Parathyroid adenoma (tissue), 2 donors: ENCODE measurements at regions not wholly inside any gene's neighbourhood (a gene's known extent, or its start where the extent isn't known, plus 50 kb on each side); places are given as distances from the start of the nearest gene placed in this dataset.

Experiments
- H2AFZ ChIP-seq: fragments of 300-600 bp; sonication (generic); one replicate; pipeline ENCODE4 v1.7.0; 2017; ENCODE audit warnings: antibody characterized with exemption, mild to moderate bottlenecking
- H3K27ac ChIP-seq: fragments of 300-600 bp; sonication (generic); one replicate; pipeline ENCODE4 v1.7.0; 2017
- H3K27me3 ChIP-seq: fragments of 300-600 bp; sonication (generic); one replicate; pipeline ENCODE4 v1.7.0; 2017; ENCODE audit warnings: low read length; ENCODE audit not compliant: control insufficient read depth, insufficient read depth
- H3K36me3 ChIP-seq: fragments of 300-600 bp; sonication (generic); one replicate; pipeline ENCODE4 v1.7.0; 2017; ENCODE audit warnings: low read length; ENCODE audit not compliant: control insufficient read depth, insufficient read depth
- H3K4me1 ChIP-seq: fragments of 300-600 bp; sonication (generic); one replicate; pipeline ENCODE4 v1.7.0; 2017; ENCODE audit warnings: control low read depth
- H3K4me2 ChIP-seq: fragments of 300-600 bp; sonication (generic); one replicate; pipeline ENCODE4 v1.7.0; 2017; ENCODE audit warnings: low read length
- H3K4me3 ChIP-seq: fragments of 300-600 bp; sonication (generic); one replicate; pipeline ENCODE4 v1.7.0; 2017; ENCODE audit warnings: low read depth, low read length
- H3K79me2 ChIP-seq: fragments of 300-600 bp; sonication (generic); one replicate; pipeline ENCODE4 v1.7.0; 2017; ENCODE audit warnings: control low read depth
- H3K9ac ChIP-seq: fragments of 300-600 bp; sonication (generic); one replicate; pipeline ENCODE4 v1.7.0; 2017; ENCODE audit warnings: mild to moderate bottlenecking
- H3K9me3 ChIP-seq: fragments of 300-600 bp; sonication (generic); one replicate; pipeline ENCODE4 v1.7.0; 2017; ENCODE audit warnings: low read length; ENCODE audit not compliant: control insufficient read depth
- TF ChIP-seq, protein P1 (sequence below): fragments of 300-600 bp; sonication (generic); IDR thresholded peaks from one replicate; pipeline ENCODE4 v1.7.0; 2017; ENCODE audit warnings: antibody characterized with exemption, mild to moderate bottlenecking
- donor health status: primary hyperparathyroidism.

DNA sequence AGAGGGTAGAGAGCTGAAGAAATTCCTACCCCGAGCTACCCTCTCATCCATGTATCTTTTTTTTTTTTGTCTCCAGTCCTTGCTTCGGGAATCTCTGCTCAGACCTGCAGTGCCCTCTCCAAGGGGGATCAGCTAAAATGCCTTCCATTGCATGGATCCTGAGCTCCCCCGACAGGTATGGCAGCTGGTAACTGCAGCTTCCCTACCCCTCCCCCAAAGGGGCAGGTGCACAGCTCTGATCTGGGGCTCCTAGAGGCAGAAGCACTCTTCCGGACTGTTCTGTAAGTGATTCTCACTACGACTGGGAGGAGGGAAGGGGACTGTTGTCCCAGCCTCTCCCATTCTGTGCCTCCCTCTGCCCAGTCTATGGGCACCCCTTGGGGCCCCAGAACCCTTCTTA is 169.6 kb downstream of the MELK start:
- no peaks in the 10 kb centered on the region for H3K9me3 ChIP-seq
- H3K27ac ChIP-seq = no peak overlapping the region
- H3K9ac ChIP-seq = no peak overlapping the region
- peaks cover 6% of the 10 kb centered on the region for H3K27me3 ChIP-seq
- H3K79me2 ChIP-seq = no peaks in the 10 kb centered on the region
- H3K4me2 ChIP-seq = no peak overlapping the region
- TF ChIP-seq, protein P1, sequence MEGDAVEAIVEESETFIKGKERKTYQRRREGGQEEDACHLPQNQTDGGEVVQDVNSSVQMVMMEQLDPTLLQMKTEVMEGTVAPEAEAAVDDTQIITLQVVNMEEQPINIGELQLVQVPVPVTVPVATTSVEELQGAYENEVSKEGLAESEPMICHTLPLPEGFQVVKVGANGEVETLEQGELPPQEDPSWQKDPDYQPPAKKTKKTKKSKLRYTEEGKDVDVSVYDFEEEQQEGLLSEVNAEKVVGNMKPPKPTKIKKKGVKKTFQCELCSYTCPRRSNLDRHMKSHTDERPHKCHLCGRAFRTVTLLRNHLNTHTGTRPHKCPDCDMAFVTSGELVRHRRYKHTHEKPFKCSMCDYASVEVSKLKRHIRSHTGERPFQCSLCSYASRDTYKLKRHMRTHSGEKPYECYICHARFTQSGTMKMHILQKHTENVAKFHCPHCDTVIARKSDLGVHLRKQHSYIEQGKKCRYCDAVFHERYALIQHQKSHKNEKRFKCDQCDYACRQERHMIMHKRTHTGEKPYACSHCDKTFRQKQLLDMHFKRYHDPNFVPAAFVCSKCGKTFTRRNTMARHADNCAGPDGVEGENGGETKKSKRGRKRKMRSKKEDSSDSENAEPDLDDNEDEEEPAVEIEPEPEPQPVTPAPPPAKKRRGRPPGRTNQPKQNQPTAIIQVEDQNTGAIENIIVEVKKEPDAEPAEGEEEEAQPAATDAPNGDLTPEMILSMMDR = no peak
- H3K4me1 ChIP-seq = no peaks in the 10 kb centered on the region
- H2AFZ ChIP-seq = no peak overlapping the region
- H3K36me3 ChIP-seq = no peaks in the 10 kb centered on the region
- H3K4me3 ChIP-seq = no peak overlapping the region

DNA sequence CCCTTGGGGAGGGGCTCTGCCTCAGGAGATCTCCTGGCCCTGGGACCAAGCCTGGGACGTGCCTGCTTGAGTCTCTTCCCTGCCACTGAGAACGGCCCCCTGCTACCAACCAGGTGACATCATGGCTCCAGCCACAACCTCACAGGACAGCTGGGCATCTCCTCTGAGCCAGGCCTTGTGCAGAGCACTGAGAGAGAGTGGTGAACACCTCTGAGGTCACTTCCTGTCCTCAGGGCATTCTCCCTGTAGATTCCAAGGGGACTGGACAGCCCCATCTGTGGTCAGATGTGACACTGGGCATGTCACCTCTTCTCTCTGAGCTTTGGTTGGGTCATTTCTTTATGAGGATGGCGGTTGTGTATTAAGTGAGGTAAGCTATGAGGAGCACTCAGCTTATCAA is 172.0 kb downstream of the MELK start:
- no peak overlapping the region for H3K4me2 ChIP-seq
- no peak overlapping the region for H3K27ac ChIP-seq
- H3K9ac ChIP-seq = no peak overlapping the region
- no peaks in the 10 kb centered on the region for H3K79me2 ChIP-seq
- TF ChIP-seq, protein P1 = no peak
- no peaks in the 10 kb centered on the region for H3K36me3 ChIP-seq
- H3K4me3 ChIP-seq = no peak overlapping the region
- no peaks in the 10 kb centered on the region for H3K9me3 ChIP-seq
- H2AFZ ChIP-seq = no peak overlapping the region
- no peaks in the 10 kb centered on the region for H3K4me1 ChIP-seq
- peaks cover 3% of the 10 kb centered on the region for H3K27me3 ChIP-seq

DNA sequence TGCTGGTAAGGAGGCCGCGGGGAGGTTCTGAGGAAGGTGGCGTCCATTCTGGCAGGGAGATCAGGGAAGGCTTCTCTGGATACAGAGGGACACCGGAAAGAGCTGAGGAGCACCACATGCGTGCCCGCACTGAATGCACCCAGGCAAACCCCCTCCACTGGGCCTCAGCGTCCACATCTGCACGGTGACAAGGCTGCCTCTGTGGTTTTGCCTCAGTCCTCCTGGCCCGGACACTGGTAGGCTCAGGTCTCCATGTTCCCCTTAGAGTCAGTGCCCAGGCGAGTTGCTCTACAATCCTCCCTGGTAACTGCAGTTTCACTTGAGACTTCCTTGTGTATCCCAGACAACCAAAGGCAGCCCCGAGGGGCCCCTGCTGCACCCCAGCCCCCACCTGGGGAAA is 173.3 kb downstream of the MELK start:
- no peak overlapping the region for H2AFZ ChIP-seq
- no peaks in the 10 kb centered on the region for H3K4me1 ChIP-seq
- H3K9me3 ChIP-seq = no peaks in the 10 kb centered on the region
- no peaks in the 10 kb centered on the region for H3K79me2 ChIP-seq
- H3K27ac ChIP-seq = no peak overlapping the region
- H3K4me2 ChIP-seq = no peak overlapping the region
- no peaks in the 10 kb centered on the region for H3K27me3 ChIP-seq
- no peak overlapping the region for H3K9ac ChIP-seq
- no peak overlapping the region for H3K4me3 ChIP-seq
- no peaks in the 10 kb centered on the region for H3K36me3 ChIP-seq
- TF ChIP-seq, protein P1 = no peak

DNA sequence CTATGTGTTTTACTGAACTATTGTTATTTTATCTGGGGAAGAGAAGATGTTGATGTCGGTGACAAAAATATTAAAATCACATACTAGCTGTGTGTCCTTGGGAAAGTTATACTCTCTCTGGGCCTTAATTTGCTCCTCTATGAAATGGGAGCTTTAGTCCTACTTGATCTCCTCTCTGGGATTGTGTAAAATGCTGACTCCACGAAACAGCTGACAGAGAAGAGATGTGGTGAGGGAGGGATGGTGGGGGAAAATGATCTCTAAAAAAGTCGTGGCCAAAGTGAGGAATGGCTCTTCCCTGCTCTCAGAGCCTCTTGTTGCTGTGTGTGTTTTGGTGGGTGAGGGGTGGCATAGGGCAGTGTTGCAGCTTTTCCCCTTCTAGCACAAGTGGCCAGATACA is 173.7 kb downstream of the MELK start:
- TF ChIP-seq, protein P1 = no peak
- H2AFZ ChIP-seq = no peak overlapping the region
- H3K27me3 ChIP-seq = no peaks in the 10 kb centered on the region

DNA sequence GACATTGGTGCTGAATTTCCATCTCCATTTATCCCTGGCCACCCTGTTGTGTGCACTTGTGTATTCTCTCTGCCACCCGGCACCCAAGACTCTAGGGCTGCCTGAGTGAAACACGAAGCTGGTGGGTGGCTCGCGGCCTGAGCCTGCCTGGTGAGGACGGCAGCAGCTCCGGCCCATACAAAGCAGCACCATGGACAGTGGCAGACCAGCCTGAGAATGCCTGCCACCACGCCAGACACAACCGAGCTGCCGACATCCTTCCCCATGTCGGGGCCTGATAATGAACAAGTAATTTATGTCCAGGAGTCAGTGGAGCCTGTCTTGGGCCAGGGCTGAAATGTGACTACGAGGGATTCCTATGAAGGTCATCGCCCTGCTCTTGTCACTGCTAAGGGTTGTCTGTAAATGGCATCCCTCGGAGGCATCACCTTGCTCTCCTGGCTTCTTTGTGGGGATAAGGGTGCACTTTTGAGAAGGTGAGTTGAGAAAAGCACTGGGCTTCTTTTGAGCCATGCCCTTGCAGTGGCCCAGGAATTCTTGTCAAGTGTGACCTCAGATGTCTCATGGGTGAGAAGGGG is 175.7 kb downstream of the MELK start:
- Histone ChIP-seq H3K27me3 (no peaks in the 10 kb centered on the region), H3K36me3 (no peaks in the 10 kb centered on the region), H3K4me1 (no peaks in the 10 kb centered on the region), H3K27ac (no peak overlapping the region), H3K9me3 (no peaks in the 10 kb centered on the region), H3K4me2 (no peak overlapping the region), H3K79me2 (no peaks in the 10 kb centered on the region), H3K4me3 (no peak overlapping the region), H3K9ac (no peak overlapping the region), H2AFZ (no peak overlapping the region)
- TF ChIP-seq, protein P1 = no peak

More for the DNA sequence above, 173.7 kb downstream of the MELK start:
- Histone ChIP-seq H3K4me3 (no peak overlapping the region), H3K4me1 (no peaks in the 10 kb centered on the region), H3K36me3 (no peaks in the 10 kb centered on the region), H3K4me2 (no peak overlapping the region), H3K79me2 (no peaks in the 10 kb centered on the region), H3K27ac (no peak overlapping the region), H3K9ac (no peak overlapping the region), H3K9me3 (no peaks in the 10 kb centered on the region)
